ENCODE measurements at regions not wholly inside any gene's neighbourhood (a gene's known extent, or its start where the extent isn't known, plus 50 kb on each side); places are given as distances from the start of the nearest gene placed in this dataset.
A peak's percentile ranks its signal among the peaks of the same experiment; 100 is the strongest.

DNA sequence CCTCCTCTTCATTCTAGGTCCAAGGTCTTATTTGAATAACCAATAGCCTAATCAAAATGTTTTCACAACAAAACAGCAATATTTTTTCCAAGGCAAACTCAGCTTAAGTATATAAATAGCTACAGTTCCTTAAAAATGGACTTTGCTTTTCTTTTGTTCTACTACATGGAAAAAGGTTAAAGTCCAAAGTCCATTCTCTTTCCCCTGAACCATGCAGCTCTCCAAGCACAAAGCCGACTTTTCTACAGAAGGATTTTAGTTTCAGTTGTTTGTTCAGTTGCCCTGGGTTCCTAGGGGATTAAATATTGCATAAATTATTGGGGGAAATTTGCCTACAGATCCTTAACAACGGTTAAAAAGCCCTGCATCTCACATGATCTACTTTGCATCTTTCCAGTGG lies 677.0 kb upstream of the KLF4 start:
- TF ChIP-seq, protein P1, sequence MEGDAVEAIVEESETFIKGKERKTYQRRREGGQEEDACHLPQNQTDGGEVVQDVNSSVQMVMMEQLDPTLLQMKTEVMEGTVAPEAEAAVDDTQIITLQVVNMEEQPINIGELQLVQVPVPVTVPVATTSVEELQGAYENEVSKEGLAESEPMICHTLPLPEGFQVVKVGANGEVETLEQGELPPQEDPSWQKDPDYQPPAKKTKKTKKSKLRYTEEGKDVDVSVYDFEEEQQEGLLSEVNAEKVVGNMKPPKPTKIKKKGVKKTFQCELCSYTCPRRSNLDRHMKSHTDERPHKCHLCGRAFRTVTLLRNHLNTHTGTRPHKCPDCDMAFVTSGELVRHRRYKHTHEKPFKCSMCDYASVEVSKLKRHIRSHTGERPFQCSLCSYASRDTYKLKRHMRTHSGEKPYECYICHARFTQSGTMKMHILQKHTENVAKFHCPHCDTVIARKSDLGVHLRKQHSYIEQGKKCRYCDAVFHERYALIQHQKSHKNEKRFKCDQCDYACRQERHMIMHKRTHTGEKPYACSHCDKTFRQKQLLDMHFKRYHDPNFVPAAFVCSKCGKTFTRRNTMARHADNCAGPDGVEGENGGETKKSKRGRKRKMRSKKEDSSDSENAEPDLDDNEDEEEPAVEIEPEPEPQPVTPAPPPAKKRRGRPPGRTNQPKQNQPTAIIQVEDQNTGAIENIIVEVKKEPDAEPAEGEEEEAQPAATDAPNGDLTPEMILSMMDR (IDR thresholded peaks at IDR 0.05; ENCODE audit: unreplicated experiment) = no peak
- Mint-ChIP-seq H3K9me3 (ENCODE audit: unreplicated experiment) (no peaks in the 10 kb centered on the region), H3K4me3 (ENCODE audit: unreplicated experiment) (no peak overlapping the region), H3K27me3 (ENCODE audit: insufficient read depth, unreplicated experiment) (no peaks in the 10 kb centered on the region), H3K36me3 (ENCODE audit: insufficient read depth, unreplicated experiment) (no peaks in the 10 kb centered on the region), H3K27ac (ENCODE audit: low read depth, unreplicated experiment) (no peak overlapping the region), H3K4me1 (ENCODE audit: insufficient read depth, unreplicated experiment) (peaks cover 13% of the 10 kb centered on the region)
- ChIA-PET POLR2A (interaction anchor here (0.5 to 1.3 kb wide), 2 partner anchors 93 to 124 kb away, joined by 3 to 5 read pairs; no protein-coding TSS in a partner anchor), CTCF (no interaction called here)
- no peak for DNase-seq (ENCODE audit: unreplicated experiment)
- intact Hi-C loops (cut with micrococcal nuclease) = no loop called here
- BruUV-seq (replicated peaks) = no TSS peak

DNA sequence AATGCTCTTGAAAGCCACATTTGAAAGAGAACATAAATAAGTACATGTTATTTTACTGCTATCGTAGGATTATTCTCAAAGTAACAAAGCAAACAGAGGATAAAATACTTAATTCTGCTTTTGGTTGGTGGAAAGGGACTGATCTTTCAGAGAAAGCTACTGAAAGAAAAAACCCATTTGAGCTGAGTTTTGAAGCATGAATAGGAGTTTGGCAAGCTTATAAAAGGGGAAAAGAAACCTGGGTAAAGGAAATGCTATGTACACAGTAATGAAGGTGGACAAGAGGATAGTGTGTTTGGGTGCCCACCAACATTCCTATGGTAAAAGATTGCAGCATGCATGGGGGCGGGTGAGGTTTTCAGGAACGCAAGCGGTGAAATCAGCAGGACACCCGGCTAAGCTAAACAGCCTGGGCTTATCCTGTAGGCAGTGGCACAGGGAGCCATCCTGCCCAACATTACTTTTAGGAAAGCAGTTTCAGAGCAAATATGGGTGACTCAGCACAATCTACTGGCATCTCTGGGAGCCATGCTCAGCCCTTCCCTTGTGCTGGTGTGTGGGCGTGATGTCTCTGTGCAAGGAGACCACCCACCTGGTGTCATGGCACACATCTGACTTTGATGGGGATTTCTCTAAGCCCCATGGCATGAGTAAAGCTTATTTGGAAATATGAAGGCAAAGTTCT lies 673.9 kb upstream of the KLF4 start:
- peaks cover 5% of the 10 kb centered on the region for H3K36me3 Mint-ChIP-seq (ENCODE audit: insufficient read depth, unreplicated experiment)
- peak overlapping the region; percentile 7 for H3K27ac Mint-ChIP-seq (ENCODE audit: low read depth, unreplicated experiment)
- no peak overlapping the region for H3K4me3 Mint-ChIP-seq (ENCODE audit: unreplicated experiment)
- H3K27me3 Mint-ChIP-seq (ENCODE audit: insufficient read depth, unreplicated experiment) = no peaks in the 10 kb centered on the region
- CTCF ChIA-PET = interaction anchor here (0.6 to 1.2 kb wide), 5 partner anchors 19 to 272 kb away, joined by 3 read pairs; no protein-coding TSS in a partner anchor
- H3K9me3 Mint-ChIP-seq (ENCODE audit: unreplicated experiment) = no peaks in the 10 kb centered on the region
- peaks cover 13% of the 10 kb centered on the region for H3K4me1 Mint-ChIP-seq (ENCODE audit: insufficient read depth, unreplicated experiment)
- BruUV-seq (replicated peaks) = no TSS peak
- TF ChIP-seq, protein P1 (IDR thresholded peaks at IDR 0.05; ENCODE audit: unreplicated experiment) = no peak
- intact Hi-C loops (cut with micrococcal nuclease) = no loop called here
- POLR2A ChIA-PET = interaction anchor here (0.7 to 1.3 kb wide), 2 partner anchors 10 to 11 kb away, joined by 3 read pairs; no protein-coding TSS in a partner anchor
- peak; percentile 65 for DNase-seq (ENCODE audit: unreplicated experiment)

DNA sequence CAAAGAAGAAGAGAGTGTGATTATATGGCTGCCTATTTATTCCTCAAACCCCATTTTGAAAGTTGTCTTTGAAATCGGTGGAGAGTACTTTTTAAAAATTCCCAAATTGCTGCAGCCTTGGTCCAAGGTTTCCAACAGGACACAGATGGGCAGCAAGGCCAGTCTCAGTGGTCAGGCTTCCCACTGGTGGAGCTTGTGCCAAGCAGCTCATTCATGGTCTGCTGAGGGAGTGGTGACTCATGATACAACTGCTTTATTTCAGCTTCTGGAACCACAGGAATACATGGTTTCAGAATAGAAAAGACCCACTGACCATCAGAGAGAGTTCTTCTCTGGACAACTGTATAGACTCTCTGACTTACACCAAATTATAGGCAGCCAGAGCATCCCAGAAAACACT lies 673.1 kb upstream of the KLF4 start:
- no TSS peak for BruUV-seq (replicated peaks)

DNA sequence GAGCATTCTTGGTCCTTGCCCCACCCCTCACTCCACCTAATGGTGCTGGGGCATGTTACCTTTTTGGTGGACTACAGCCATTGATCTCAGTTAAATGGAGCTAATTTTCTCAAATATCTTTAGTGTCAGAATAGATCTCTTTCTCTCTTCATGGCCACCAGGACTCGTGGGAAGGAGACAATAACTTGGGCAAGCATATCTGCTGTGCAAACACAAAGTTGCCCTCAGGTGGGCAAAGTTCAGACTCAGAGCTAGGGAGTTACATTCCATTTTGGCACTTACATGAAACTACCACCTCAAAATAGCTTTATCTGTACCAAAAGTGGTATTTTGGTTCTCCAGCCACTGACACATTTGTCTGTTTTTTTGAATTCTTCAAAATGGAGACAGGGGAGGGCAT lies 671.9 kb upstream of the KLF4 start:
- no TSS peak for BruUV-seq (replicated peaks)
- no peak for DNase-seq (ENCODE audit: unreplicated experiment)
- ChIA-PET POLR2A (no interaction called here), CTCF (no interaction called here)
- Mint-ChIP-seq H3K4me3 (ENCODE audit: unreplicated experiment) (no peak overlapping the region), H3K9me3 (ENCODE audit: unreplicated experiment) (no peaks in the 10 kb centered on the region), H3K4me1 (ENCODE audit: insufficient read depth, unreplicated experiment) (peaks cover 24% of the 10 kb centered on the region), H3K36me3 (ENCODE audit: insufficient read depth, unreplicated experiment) (peaks cover 5% of the 10 kb centered on the region), H3K27ac (ENCODE audit: low read depth, unreplicated experiment) (no peak overlapping the region), H3K27me3 (ENCODE audit: insufficient read depth, unreplicated experiment) (no peaks in the 10 kb centered on the region)
- intact Hi-C loops (cut with micrococcal nuclease) = no loop called here
- TF ChIP-seq, protein P1 (IDR thresholded peaks at IDR 0.05; ENCODE audit: unreplicated experiment) = no peak

More for the DNA sequence above, 673.1 kb upstream of the KLF4 start:
- TF ChIP-seq, protein P1 (IDR thresholded peaks at IDR 0.05; ENCODE audit: unreplicated experiment) = no peak
- intact Hi-C loops (cut with micrococcal nuclease) = no loop called here
- DNase-seq (ENCODE audit: unreplicated experiment) = peak; percentile 68
- POLR2A ChIA-PET = interaction anchor here (1.3 kb wide), 1 partner anchor 10 kb away, joined by 3 read pairs; no protein-coding TSS in a partner anchor
- Mint-ChIP-seq H3K9me3 (ENCODE audit: unreplicated experiment) (no peaks in the 10 kb centered on the region), H3K4me1 (ENCODE audit: insufficient read depth, unreplicated experiment) (peaks cover 13% of the 10 kb centered on the region), H3K27me3 (ENCODE audit: insufficient read depth, unreplicated experiment) (no peaks in the 10 kb centered on the region), H3K4me3 (ENCODE audit: unreplicated experiment) (no peak overlapping the region), H3K27ac (ENCODE audit: low read depth, unreplicated experiment) (no peak overlapping the region), H3K36me3 (ENCODE audit: insufficient read depth, unreplicated experiment) (peaks cover 5% of the 10 kb centered on the region)
- CTCF ChIA-PET = interaction anchor here (0.6 to 1.2 kb wide), 5 partner anchors 20 to 272 kb away, joined by 3 read pairs; no protein-coding TSS in a partner anchor
